ENCODE measurements at regions not wholly inside any gene's neighbourhood (a gene's known extent, or its start where the extent isn't known, plus 50 kb on each side); places are given as distances from the start of the nearest gene placed in this dataset.

GRCh38 chrX:106341823-106342222 is 173.7 kb downstream of the PWWP3B start:
- 54 to 56% methylated on average over 3 of the region's 3 CpGs for WGBS, 2 donors
- H3K4me3 ChIP-seq (ENCODE audit: low read depth, poor library complexity, severe bottlenecking): no peak overlapping the region
- DNase-seq (ENCODE audit: low spot score in 2 of 2): no peak
- intact Hi-C loops (cut with DNase I; ENCODE audit: low total_unique reads): no loop called here
- TF ChIP-seq, protein P1, sequence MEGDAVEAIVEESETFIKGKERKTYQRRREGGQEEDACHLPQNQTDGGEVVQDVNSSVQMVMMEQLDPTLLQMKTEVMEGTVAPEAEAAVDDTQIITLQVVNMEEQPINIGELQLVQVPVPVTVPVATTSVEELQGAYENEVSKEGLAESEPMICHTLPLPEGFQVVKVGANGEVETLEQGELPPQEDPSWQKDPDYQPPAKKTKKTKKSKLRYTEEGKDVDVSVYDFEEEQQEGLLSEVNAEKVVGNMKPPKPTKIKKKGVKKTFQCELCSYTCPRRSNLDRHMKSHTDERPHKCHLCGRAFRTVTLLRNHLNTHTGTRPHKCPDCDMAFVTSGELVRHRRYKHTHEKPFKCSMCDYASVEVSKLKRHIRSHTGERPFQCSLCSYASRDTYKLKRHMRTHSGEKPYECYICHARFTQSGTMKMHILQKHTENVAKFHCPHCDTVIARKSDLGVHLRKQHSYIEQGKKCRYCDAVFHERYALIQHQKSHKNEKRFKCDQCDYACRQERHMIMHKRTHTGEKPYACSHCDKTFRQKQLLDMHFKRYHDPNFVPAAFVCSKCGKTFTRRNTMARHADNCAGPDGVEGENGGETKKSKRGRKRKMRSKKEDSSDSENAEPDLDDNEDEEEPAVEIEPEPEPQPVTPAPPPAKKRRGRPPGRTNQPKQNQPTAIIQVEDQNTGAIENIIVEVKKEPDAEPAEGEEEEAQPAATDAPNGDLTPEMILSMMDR (IDR thresholded peaks at IDR 0.05): no peak
- no peak for TF ChIP-seq POLR2A (IDR thresholded peaks at IDR 0.05)

- intact Hi-C loops (cut with DNase I; ENCODE audit: low total_unique reads): no loop called here
- TF ChIP-seq, protein P1 (IDR thresholded peaks at IDR 0.05): no peak
- no peak for TF ChIP-seq POLR2A (IDR thresholded peaks at IDR 0.05)
- H3K4me3 ChIP-seq (ENCODE audit: low read depth, poor library complexity, severe bottlenecking): no peak overlapping the region
- DNase-seq (ENCODE audit: low spot score in 2 of 2): no peak
These were observed 188.5 kb downstream of the PWWP3B start for GRCh38 chrX:106356580-106356979.

GRCh38 chrX:106363214-106363613 is 195.1 kb downstream of the PWWP3B start:
- no peak overlapping the region for H3K4me3 ChIP-seq (ENCODE audit: low read depth, poor library complexity, severe bottlenecking)
- intact Hi-C loops (cut with DNase I; ENCODE audit: low total_unique reads): no loop called here
- no peak for DNase-seq (ENCODE audit: low spot score in 2 of 2)
- 70 to 80% methylated on average over 4 to 5 of the region's 5 CpGs for WGBS, 2 donors
- TF ChIP-seq, protein P1 (IDR thresholded peaks at IDR 0.05): no peak
- TF ChIP-seq POLR2A (IDR thresholded peaks at IDR 0.05): no peak

DNA sequence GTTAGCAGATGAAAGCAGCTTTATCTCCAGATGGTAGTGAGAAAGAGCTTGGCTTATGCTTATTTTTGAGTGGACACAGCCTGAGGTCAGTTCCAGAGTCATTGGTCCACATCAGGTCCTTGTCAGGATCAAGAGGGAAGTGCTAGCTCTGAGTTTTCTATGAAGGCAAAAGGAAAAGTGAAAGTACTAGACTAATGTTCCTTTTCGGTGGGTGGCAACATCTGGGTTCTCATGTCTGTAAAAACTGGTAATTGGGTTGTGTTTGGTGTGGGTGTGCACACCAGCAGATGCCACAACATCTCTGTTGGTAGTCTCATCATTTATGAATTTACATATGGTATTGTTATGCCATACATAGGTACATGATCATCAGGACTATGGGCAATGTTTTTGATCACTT is 210.5 kb downstream of the PWWP3B start:
- intact Hi-C loops (cut with DNase I; ENCODE audit: low total_unique reads): no loop called here
- 56 to 72% methylated on average over 1 of the region's 1 CpG for WGBS, 2 donors
- TF ChIP-seq POLR2A (IDR thresholded peaks at IDR 0.05): no peak
- TF ChIP-seq, protein P1 (IDR thresholded peaks at IDR 0.05): no peak

GRCh38 chrX:106391284-106391911 is 220.4 kb upstream of the RADX start:
- WGBS, 2 donors: 69 to 76% methylated on average over 4 of the region's 4 CpGs
- no peak overlapping the region for H3K4me3 ChIP-seq (ENCODE audit: low read depth, poor library complexity, severe bottlenecking)
- TF ChIP-seq, protein P1 (IDR thresholded peaks at IDR 0.05): no peak
- TF ChIP-seq POLR2A (IDR thresholded peaks at IDR 0.05): no peak
- intact Hi-C loops (cut with DNase I; ENCODE audit: low total_unique reads): no loop called here
- no peak for DNase-seq (ENCODE audit: low spot score in 2 of 2)

More for the DNA sequence above, 210.5 kb downstream of the PWWP3B start:
- no peak for DNase-seq (ENCODE audit: low spot score in 2 of 2)
- H3K4me3 ChIP-seq (ENCODE audit: low read depth, poor library complexity, severe bottlenecking): no peak overlapping the region

DNA sequence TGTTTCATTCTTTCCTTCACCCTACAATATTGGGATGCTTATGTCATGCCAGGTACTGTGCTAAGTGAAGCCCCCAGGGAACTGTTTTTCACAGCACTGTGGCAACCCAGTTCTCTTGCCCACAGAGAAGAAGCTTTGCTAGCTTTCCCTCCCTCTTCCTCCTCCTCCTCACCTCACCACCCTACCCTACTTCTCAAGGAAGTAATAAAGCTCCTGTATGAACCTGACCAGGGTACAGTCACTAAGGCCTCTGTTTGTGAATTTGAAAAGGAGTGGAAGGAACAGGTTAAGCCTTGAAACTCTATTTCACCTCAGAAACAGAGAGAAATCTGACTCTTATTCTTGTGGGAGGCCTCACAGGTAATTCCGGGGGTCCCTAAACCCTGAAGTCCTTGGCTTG is 219.4 kb upstream of the RADX start:
- no peak for DNase-seq (ENCODE audit: low spot score in 2 of 2)
- intact Hi-C loops (cut with DNase I; ENCODE audit: low total_unique reads): no loop called here
- no peak overlapping the region for H3K4me3 ChIP-seq (ENCODE audit: low read depth, poor library complexity, severe bottlenecking)
- no peak for TF ChIP-seq POLR2A (IDR thresholded peaks at IDR 0.05)
- TF ChIP-seq, protein P1 (IDR thresholded peaks at IDR 0.05): no peak
- WGBS, 2 donors: 42 to 67% methylated on average over 1 of the region's 1 CpG
